Muscle of back (tissue), 3 donors: ENCODE measurements at regions not wholly inside any gene's neighbourhood (a gene's known extent, or its start where the extent isn't known, plus 50 kb on each side); places are given as distances from the start of the nearest gene placed in this dataset.
"Not testable (repeated sequence)": the region's sequence is repeated elsewhere in the genome, so short reads cannot be mapped to it uniquely, and the experiment has no call there.

ENCODE experiments used
- DNase-seq, 3 donors: peaks; one replicate each; pipeline versions ENCODE4 v3.0.0 to v3.0.0-alpha.2; 2013

- peak; percentile 70 to 92 (median 79) for DNase-seq
Observed at GRCh38 chr1:218930472-218931241, 243.0 kb upstream of the LYPLAL1 start.

DNA sequence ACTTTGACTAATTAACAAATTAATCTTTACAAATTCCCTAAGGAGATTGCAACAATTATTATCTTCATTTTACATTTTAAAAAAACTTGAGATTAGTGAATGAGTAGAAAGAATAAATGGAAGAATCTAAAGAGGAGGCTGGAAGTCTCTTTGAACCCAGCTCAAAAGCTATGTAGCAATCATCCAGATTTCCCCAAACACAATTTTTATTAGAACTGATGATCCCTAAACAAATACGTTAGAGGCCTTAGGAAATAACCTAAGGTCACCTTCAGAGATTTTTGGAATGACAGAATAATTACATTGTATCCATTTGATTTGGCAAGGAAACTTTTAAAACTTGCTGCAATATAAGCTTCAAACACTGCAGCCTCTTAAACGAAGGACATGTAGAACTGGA, 242.4 kb upstream of the LYPLAL1 start:
- peak in 1 of 3 donors; percentile 36 for DNase-seq

DNA sequence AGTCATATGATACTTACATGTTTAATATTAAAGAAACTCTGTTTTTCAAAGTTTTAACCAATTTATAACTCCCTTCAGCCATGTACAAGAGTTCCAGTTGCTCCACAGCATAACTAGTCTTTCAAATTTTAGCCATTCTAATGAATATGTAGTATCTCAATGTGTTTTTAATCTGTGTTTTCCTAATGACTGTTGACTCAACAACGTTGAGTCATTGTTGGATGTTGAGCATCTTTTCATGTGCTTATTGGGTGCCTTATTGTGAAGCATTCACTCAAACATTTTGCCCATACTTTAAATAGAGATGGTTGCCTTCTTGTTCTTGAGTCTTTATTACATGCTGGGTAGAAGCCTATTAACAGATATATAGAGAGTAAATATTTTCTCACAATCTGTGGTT, 240.2 kb upstream of the LYPLAL1 start:
- DNase-seq: no peak

GRCh38 chr1:218935408-218935807, 238.3 kb upstream of the LYPLAL1 start:
- DNase-seq: not testable (repeated sequence)

GRCh38 chr1:218938259-218938658, 235.4 kb upstream of the LYPLAL1 start:
- DNase-seq: no peak

DNA sequence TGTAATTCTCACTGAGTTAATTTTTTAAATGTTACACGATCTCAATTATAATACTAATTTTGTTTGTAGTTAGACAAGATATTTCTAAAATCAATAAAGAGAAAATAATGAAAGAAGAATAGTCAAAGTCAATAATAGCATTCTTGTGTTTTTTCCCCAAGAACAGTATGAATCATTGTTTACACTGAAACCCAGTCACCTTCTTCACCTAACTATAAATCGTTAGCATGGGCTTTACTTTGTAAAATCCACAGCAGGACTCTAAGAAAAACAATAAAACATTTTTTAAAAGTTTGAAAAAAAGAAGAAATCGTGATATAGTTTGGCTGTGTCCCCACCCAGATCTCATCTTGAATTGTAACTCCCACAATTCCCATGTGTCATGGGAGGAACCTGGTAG, 234.6 kb upstream of the LYPLAL1 start:
- no peak for DNase-seq

- peak in 2 of 3 donors; percentile 24 to 50 for DNase-seq
Observed at GRCh38 chr1:218942431-218942830, 231.2 kb upstream of the LYPLAL1 start.

DNA sequence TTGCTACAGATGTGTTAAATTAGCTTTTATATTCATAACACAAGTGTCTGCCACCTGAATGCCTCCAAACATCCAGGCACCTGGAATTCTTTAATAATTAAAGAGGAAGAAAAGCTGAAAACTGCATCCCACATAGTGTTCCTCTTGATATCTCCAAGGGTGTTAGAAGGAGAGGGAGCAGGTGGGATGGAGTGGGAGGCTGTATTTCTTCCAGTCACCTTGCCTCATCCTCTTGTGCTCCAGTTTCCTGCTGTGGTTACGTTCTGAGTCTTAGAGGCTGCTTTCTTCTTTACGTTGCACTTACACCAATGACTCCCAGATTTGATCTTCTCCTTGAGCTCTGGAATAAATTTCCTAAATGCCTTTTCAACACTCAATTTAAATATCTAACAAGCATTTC, 230.3 kb upstream of the LYPLAL1 start:
- no peak for DNase-seq

GRCh38 chr1:218945050-218945449, 228.6 kb upstream of the LYPLAL1 start:
- DNase-seq: no peak

DNA sequence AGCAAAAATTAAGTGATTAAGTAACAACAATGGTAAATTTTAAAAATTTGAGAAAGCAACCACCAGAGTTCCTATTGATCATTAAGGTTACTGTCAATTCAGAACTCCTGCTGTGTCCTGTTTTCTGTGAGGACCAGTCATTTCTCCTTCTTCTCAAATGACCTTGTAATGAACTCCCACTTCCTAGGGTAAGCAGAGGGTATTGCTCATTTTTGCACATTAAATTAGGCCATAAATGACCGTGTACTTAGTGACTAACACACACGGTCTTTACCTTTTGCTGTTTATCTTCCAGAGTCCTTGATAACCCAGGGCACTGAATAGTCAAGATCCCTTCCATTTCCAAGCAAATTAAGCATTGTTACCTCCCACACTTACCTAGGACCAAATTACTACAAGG, 227.5 kb upstream of the LYPLAL1 start:
- no peak for DNase-seq

GRCh38 chr1:218948446-218948845, 225.2 kb upstream of the LYPLAL1 start:
- no peak for DNase-seq

DNA sequence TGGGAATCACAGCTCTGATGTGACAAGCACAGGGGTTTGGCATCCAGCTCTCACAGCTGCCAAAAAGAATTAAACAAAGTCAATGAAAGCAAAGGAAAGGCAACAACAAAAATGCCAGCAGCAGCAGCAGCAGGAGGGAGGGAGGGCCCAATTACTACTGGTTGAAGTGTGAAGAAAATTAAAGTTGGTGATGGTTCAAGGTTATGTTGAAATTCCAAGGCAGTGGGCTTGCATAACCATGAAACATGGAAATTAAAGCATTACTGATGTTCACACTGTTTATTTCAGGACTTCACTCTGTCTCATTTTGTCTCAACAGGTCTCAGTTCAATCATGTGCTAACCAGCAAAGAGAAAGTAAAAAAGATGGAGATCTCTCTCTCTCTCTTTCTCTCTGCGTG, 220.3 kb upstream of the LYPLAL1 start:
- DNase-seq: peak in 1 of 3 donors; percentile 47

DNA sequence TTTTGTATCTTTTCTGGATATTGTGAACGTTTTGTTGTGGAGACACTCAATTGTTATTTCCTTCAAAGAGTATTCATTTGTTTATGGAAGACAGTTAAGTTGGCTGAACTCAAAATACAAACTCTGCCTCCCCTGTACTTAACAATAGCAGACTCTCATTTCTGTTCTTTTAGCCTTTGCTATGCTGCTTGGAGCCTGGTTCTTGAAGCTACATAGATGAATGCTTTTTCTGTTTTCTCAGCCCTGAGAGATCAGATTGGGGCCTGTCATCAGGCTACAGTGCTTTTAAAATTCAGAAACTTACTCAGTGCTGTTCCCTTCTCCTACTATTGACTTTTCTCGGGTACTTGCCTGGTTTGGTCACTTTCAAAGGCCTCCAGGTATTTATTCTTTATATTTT, 215.7 kb upstream of the LYPLAL1 start:
- DNase-seq: no peak

DNA sequence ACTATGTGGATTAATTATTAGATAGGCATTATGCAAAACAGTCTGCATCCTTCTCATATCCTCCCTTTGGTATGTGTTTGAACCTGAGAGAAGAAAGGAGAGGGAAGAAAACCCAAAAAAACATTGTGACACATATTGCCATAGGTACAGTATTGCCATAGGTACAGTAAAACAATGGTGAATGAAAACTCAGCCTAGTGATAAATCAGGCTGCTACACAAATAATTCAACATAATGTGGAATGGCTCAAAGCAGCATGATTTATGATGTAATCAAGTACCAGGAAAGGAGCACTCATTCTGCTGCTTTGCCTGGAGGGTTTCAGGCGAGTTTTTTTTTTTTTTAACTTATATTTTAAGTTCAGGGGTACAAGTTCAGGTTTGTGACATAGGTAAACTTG, 213.9 kb upstream of the LYPLAL1 start:
- no peak for DNase-seq

- peak in 2 of 3 donors; percentile 36 to 75 for DNase-seq
Observed at GRCh38 chr1:218964471-218965185, 209.1 kb upstream of the LYPLAL1 start.

DNA sequence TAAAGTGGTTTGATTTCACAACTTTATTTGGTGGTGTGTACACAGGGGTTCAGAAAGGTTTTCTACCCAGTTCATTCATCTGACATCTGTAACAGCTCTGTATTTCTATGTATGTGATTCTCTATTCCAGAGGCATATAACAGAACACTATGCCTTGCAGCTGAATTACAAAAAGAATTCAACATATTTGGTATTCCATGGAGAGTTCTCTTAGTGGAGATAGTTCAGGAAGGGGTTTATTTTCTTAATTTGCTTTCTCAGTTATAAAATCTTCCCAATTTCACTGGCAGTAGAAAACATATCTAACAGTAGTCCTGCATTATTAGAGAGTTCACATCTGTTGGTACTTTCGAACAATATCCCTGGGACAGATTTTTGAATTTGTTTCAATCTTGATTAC, 207.9 kb upstream of the LYPLAL1 start:
- peak in 2 of 3 donors; percentile 35 to 69 for DNase-seq

DNA sequence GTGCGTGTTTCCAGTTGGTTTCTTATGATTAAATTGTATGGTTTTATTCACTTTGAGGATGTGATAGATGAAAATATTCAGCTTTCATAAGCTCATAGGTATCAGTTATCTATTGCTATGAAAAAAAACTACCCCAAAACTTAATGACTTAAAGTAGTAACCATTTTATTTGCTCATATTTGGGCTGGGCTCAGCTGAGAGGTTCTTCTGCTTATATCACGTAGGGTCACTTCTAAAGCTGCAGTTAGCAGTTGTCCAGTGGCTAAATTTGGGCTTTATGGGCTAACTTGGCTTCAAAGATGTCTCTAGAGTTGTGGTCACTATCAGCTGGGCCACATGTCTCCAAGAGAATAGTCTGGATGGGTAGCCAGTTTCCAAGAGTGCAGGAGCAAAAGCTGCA, 206.4 kb upstream of the LYPLAL1 start:
- no peak for DNase-seq

DNA sequence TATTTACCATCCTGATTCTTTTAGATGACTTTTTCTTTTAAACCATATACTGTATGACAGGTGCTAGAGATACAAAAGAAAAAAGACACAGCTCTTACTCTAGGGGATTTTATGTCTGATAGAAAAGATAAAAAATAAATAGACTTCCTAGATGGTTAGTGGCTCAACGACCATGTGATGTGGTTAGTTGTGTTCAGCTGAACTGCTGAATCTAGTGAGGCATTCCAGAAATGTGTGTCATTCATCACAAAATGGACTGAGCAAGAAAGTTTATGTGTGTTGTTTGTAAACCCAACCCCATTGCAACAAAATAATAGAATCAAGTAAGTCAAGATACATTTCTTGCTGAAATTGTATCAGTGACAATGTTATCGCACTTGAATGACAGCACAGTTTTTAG, 205.8 kb upstream of the LYPLAL1 start:
- DNase-seq: no peak

DNA sequence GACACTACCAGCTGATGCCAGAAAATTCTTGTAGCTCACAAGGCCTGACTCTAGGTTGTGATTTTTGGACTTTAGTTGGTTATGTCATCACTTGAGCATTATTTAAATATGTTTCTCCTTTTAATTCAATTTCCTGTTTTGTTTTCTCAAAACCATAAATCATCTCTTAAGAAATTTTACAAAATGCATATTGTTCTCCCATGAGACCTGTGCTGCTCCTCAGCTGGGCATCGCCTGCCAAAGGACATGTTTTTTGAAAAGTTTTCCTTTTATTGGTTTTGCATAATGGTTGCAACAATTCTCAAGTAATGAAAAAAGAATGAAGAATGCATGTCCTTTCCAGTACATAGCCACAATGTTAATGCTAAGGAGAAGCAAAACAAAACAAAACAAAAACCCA, 204.7 kb upstream of the LYPLAL1 start:
- peak in 2 of 3 donors; percentile 44 to 73 for DNase-seq

GRCh38 chr1:218970397-218970990, 203.2 kb upstream of the LYPLAL1 start:
- DNase-seq: peak in 2 of 3 donors; percentile 54 to 85

GRCh38 chr1:218971156-218971555, 202.5 kb upstream of the LYPLAL1 start:
- DNase-seq: peak; percentile 67 to 95 (median 83)

DNA sequence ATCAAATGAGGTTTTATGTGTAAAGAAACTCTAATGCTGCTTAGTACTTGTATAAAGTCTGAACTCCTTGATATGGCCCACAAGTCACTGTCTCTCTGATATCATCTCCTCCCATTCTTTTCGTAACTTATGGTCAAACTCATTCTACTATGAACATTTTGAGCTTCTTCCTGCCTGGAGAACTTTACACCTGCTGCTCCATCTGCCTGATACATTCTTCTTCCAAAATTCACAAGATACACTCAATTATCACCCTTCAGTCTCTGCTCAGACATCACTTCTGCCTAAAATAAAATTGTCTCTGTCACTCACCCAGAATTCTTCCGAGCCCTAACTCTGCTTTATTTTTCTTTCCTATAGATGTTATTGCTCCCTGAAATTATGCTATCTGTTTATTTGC, 192.8 kb upstream of the LYPLAL1 start:
- no peak for DNase-seq

DNA sequence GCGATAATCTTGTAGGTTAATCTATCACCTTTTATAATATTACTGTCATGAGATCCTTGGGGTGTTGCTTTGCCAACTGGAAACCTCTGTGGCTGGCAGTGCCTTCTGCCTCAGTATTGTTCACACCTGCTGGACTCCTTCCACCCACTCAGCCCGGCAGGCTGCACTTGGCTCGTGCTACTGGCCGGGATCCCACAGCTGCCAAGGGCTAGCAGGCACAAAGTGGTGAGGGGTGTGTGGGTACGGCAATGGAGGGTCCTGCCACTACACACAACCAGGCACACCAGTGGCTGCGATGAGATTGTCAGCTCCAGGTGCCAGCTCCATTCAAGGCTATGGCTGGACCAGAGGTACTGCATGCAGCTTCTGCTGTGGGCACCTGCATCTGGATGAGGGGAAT, 191.2 kb upstream of the LYPLAL1 start:
- no peak for DNase-seq
